GM21576 (cell line): ENCODE measurements at regions not wholly inside any gene's neighbourhood (a gene's known extent, or its start where the extent isn't known, plus 50 kb on each side); places are given as distances from the start of the nearest gene placed in this dataset.

Experiments
- ATAC-seq: cut with Tn5 transposase; IDR thresholded peaks from one replicate; pipeline ENCODE4 v1.9.1; 2021; ENCODE audit warnings: mild to moderate bottlenecking, moderate library complexity; ENCODE audit not compliant: unreplicated experiment

GRCh38 chr11:18878211-18878610, 61.0 kb downstream of the MRGPRX1 start:
- no peak for ATAC-seq

- no peak for ATAC-seq
These were observed 73.3 kb downstream of the MRGPRX1 start for GRCh38 chr11:18865951-18866350.

GRCh38 chr11:18865261-18865660, 73.7 kb upstream of the PTPN5 start:
- ATAC-seq, result no peak

- peak; percentile 72 for ATAC-seq
These were observed 61.6 kb upstream of the PTPN5 start for GRCh38 chr11:18853086-18853720.

- ATAC-seq, result no peak
These were observed 57.8 kb upstream of the PTPN5 start for GRCh38 chr11:18849406-18849805.

- no peak for ATAC-seq
These were observed 53.3 kb upstream of the PTPN5 start for GRCh38 chr11:18844753-18845367.
